Spleen (tissue), 11 donors: ENCODE measurements at regions not wholly inside any gene's neighbourhood (a gene's known extent, or its start where the extent isn't known, plus 50 kb on each side); places are given as distances from the start of the nearest gene placed in this dataset.

Experiments
- DNase-seq: peaks from one replicate; pipeline ENCODE4 v3.0.0-alpha.2; 2020
- H3K27ac ChIP-seq, 8 donors: fragments of 200-600 bp; sonication (generic) in 7 of 8; 1 replicate in 4 of 8; 2 replicates in 4 of 8; pipeline versions ENCODE4 v1.5.0 to v1.8.0; 2016 to 2021; ENCODE audit warnings: inconsistent platforms in 4 of 8, mild to moderate bottlenecking in 4 of 8, moderate library complexity in 1 of 8
- H3K27me3 ChIP-seq, 7 donors: fragments of 200-600 bp; sonication (generic) in 6 of 7; replicated peaks in 1 of 7; 1 replicate in 4 of 7; 2 replicates in 3 of 7; pipeline versions ENCODE4 v1.5.0 to v1.8.0; 2016 to 2021; ENCODE audit warnings: inconsistent platforms in 3 of 7, mild to moderate bottlenecking in 1 of 7
- H3K36me3 ChIP-seq, 6 donors: fragments of 200-600 bp; sonication (generic) in 5 of 6; 1 replicate in 4 of 6; 2 replicates in 2 of 6; pipeline versions ENCODE4 v1.5.0 to v1.8.0; 2016 to 2021; ENCODE audit warnings: inconsistent platforms in 2 of 6
- H3K4me1 ChIP-seq, 6 donors: fragments of 200-600 bp; sonication (generic) in 5 of 6; 1 replicate in 3 of 6; 2 replicates in 3 of 6; pipeline versions ENCODE4 v1.5.0 to v1.8.0; 2016 to 2021; ENCODE audit warnings: inconsistent platforms in 3 of 6
- H3K4me3 ChIP-seq, 8 donors: fragments of 200-600 bp; sonication (generic) in 7 of 8; 1 replicate in 4 of 8; 2 replicates in 4 of 8; pipeline versions ENCODE4 v1.5.0 to v1.8.0; 2016 to 2021; ENCODE audit warnings: inconsistent platforms in 4 of 8, mild to moderate bottlenecking in 4 of 8, moderate library complexity in 2 of 8
- H3K9me3 ChIP-seq, 8 donors: fragments of 200-600 bp; sonication (generic) in 7 of 8; 1 replicate in 4 of 8; 2 replicates in 4 of 8; pipeline versions ENCODE4 v1.5.0 to v1.8.0; 2016 to 2021; ENCODE audit warnings: inconsistent platforms in 4 of 8
- POLR2A ChIP-seq, 3 donors: fragments of 450-650 bp; IDR thresholded peaks; one replicate each; pipeline ENCODE4 v1.5.1; 2017; ENCODE audit warnings: antibody characterized with exemption in 3 of 3, mild to moderate bottlenecking in 1 of 3
- POLR2AphosphoS5 ChIP-seq, 3 donors: sonication (generic); formaldehyde crosslinking; IDR thresholded peaks; one replicate each; pipeline ENCODE4 v1.5.1; 2017; ENCODE audit warnings: antibody characterized with exemption in 3 of 3
- WGBS, 5 donors: extraction: QIAGEN DNeasy Blood & Tissue Kit in 3 of 5; methylation state at CpG; one replicate each; pipeline versions ENCODE4 v1.1.5 to v1.1.7; 2013 to 2018; 5-methylcytosine and 5-hydroxymethylcytosine counted together
- intact Hi-C: fragments of 100-400 bp; cut with DNase I; formaldehyde crosslinking; loops from one replicate; pipeline ENCODE4 v1.15.0; 2023; ENCODE audit warnings: low total_unique reads
- TF ChIP-seq, protein P1 (sequence below), 11 experiments: fragments of 200-600 bp in 7 of 11; fragments of 450-650 bp in 4 of 11; sonication (generic) in 4 of 11; IDR thresholded peaks in 8 of 11; conservative IDR thresholded peaks in 3 of 11; 1 replicate in 7 of 11; 2 replicates in 4 of 11; pipeline versions ENCODE4 v1.4.0 to v1.8.0; 2016 to 2021; ENCODE audit warnings: antibody characterized with exemption in 11 of 11, inconsistent platforms in 4 of 11, mild to moderate bottlenecking in 1 of 11
- donor health status: healthy with polysubstance abuse.
- donor health status: DM: no; HTN: no; CAD: no; lungs with moderate emphysema.
- donor health status: DM: no; HTN: no; CAD: no.
- donor health status: Bipolar disorder and iron deficiency.
- donor health status: healthy.
- donor health status: DM: no; HTN: no; CAD: no.
- donor health status: DM: yes; HTN: yes; CAD: no.

DNA sequence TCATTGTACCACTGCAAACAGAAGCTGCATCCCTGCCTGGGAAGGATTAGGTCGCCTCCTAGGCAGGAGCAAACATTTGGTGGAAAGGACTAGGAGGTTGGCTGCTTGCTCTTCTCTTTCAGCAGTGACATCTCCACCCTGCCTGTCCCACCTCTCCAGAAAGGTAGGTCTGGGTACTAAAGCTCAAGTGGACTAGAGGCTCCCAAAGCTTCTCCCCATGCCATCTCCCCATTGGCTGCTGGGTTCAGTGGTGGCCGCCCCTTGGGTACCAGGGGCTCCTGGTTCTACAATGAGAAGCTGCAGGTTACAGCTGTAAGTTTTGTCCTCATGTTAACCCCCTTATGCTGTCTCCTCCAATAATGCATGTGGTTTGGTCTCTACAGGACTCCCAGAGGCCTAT lies 180.7 kb upstream of the MKI67 start:
- Histone ChIP-seq H3K27me3 (peaks cover 0 to 3% (median 0%) of the 10 kb centered on the region in 7 donors), H3K27ac (no peak overlapping the region), H3K36me3 (no peaks in the 10 kb centered on the region), H3K4me3 (no peak overlapping the region), H3K4me1 (no peaks in the 10 kb centered on the region), H3K9me3 (peaks cover 0 to 9% (median 2%) of the 10 kb centered on the region in 8 donors)
- TF ChIP-seq POLR2A (IDR thresholded peaks at IDR 0.05) = no peak
- DNase-seq = no peak
- WGBS, 5 donors = 68 to 90% (median 87%) methylated on average over 2 of the region's 2 CpGs
- intact Hi-C loops = no loop called here

DNA sequence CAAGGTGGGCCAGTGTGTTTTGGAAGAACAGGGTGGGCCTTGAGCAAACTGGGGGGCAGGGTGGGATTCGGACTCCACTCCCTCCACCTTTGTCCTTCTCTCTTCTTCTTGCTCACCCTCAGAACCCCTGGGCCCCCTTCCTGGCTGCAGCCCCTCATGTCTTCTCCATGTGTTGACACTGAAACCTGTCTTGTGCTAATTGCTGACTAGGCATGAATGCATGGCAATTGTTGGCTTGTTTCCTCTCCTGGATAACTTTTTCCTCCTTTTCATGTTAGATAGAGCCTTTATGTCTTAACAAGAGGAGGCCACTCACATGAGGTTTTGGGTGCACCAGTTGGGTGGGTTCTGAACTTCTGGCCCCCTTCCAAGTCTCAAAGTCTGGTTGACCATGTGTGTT lies 181.6 kb upstream of the MKI67 start:
- Histone ChIP-seq H3K36me3 (no peaks in the 10 kb centered on the region), H3K27ac (no peak overlapping the region), H3K4me1 (no peaks in the 10 kb centered on the region), H3K9me3 (peaks cover 0 to under 1% (median 0%) of the 10 kb centered on the region in 8 donors), H3K27me3 (peaks cover 0 to 3% (median 0%) of the 10 kb centered on the region in 7 donors), H3K4me3 (no peak overlapping the region)
- TF ChIP-seq POLR2A (IDR thresholded peaks at IDR 0.05) (no peak), POLR2AphosphoS5 (IDR thresholded peaks at IDR 0.05) (no peak)
- TF ChIP-seq, protein P1, sequence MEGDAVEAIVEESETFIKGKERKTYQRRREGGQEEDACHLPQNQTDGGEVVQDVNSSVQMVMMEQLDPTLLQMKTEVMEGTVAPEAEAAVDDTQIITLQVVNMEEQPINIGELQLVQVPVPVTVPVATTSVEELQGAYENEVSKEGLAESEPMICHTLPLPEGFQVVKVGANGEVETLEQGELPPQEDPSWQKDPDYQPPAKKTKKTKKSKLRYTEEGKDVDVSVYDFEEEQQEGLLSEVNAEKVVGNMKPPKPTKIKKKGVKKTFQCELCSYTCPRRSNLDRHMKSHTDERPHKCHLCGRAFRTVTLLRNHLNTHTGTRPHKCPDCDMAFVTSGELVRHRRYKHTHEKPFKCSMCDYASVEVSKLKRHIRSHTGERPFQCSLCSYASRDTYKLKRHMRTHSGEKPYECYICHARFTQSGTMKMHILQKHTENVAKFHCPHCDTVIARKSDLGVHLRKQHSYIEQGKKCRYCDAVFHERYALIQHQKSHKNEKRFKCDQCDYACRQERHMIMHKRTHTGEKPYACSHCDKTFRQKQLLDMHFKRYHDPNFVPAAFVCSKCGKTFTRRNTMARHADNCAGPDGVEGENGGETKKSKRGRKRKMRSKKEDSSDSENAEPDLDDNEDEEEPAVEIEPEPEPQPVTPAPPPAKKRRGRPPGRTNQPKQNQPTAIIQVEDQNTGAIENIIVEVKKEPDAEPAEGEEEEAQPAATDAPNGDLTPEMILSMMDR (IDR thresholded peaks at IDR 0.05 in 8 of 11, conservative IDR thresholded peaks at IDR 0.05 in 3 of 11) = no peak
- WGBS, 5 donors = 70 to 92% (median 83%) methylated on average over 1 of the region's 1 CpG
- intact Hi-C loops = no loop called here
- no peak for DNase-seq

DNA sequence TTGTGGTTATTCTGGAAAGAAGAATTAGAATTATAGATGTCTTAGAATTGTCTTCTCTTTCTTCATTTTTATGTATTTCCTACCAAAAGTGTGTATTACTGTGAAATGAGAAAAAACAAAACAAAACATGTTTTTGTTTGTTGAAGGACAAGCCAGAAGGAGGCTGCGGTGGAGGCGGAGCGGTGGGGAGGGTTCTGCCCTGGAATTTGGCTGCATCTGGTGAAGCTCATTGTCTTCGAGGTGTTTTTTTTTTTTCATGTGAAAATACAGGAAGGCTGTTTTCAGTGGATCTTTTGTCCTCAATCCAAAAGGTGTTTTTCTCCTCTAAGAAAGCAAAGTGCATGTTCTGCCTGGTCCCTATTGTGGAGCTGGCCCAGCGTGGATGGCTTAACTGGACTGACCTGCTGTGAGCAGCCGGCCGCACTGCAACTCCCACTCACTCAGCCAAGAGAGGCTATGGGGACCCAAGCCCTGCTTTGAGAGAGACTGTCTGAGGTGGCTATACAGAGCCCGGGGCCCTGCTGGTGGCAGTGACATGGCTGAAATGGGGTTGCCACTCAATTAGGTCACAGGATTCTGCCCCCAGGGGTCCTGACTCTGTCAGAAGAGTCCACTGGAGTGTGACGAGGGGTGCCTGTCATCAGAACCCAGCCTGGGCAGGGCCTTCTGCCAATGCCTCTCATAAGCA lies 184.9 kb upstream of the MKI67 start:
- no peaks in the 10 kb centered on the region for H3K36me3 ChIP-seq
- 64 to 75% (median 74%) methylated on average over 7 to 9 of the region's 9 CpGs for WGBS, 5 donors
- no peak overlapping the region for H3K4me3 ChIP-seq
- no peaks in the 10 kb centered on the region for H3K27me3 ChIP-seq
- intact Hi-C loops = no loop called here
- H3K4me1 ChIP-seq = no peaks in the 10 kb centered on the region
- no peaks in the 10 kb centered on the region for H3K9me3 ChIP-seq
- no peak overlapping the region for H3K27ac ChIP-seq
- DNase-seq = no peak
- TF ChIP-seq POLR2A (IDR thresholded peaks at IDR 0.05) (no peak), POLR2AphosphoS5 (IDR thresholded peaks at IDR 0.05) (no peak)
- TF ChIP-seq, protein P1 (IDR thresholded peaks at IDR 0.05 in 8 of 11, conservative IDR thresholded peaks at IDR 0.05 in 3 of 11) = no peak

DNA sequence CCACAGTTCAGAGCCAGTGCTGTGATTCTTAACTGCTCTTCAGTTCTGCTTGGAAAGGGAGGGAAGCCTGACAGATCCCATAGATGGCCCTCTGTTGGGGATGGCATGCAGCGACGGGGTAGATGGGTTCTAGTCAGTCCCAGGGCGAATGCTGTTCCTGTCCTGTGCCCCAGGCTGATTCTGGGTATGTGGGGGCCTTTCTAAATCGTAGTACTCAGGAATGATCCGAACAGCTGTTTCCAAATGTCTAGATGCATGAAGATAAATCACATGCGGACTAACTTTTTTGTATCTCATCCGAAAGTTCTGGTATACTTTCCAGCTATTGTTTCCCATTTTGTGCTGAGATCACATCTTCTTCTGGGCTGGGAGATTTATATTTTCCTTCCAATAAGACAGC lies 186.0 kb upstream of the MKI67 start:
- Histone ChIP-seq H3K27me3 (no peaks in the 10 kb centered on the region), H3K4me1 (no peaks in the 10 kb centered on the region), H3K9me3 (no peaks in the 10 kb centered on the region), H3K36me3 (no peaks in the 10 kb centered on the region), H3K27ac (no peak overlapping the region), H3K4me3 (no peak overlapping the region)
- TF ChIP-seq, protein P1 (IDR thresholded peaks at IDR 0.05 in 8 of 11, conservative IDR thresholded peaks at IDR 0.05 in 3 of 11) = no peak
- TF ChIP-seq POLR2A (IDR thresholded peaks at IDR 0.05) (no peak), POLR2AphosphoS5 (IDR thresholded peaks at IDR 0.05) (no peak)
- DNase-seq = no peak
- intact Hi-C loops = no loop called here
- 73 to 89% (median 83%) methylated on average over 5 to 7 of the region's 7 CpGs for WGBS, 5 donors
